Stimulated activated CD4-positive, alpha-beta T cell treated with anti-CD3 and anti-CD28 coated beads, Interleukin-1b, Interleukin-23, amount 100 ng/mL, for 4 hours (primary cell): ENCODE measurements at regions not wholly inside any gene's neighbourhood (a gene's known extent, or its start where the extent isn't known, plus 50 kb on each side); places are given as distances from the start of the nearest gene placed in this dataset.

Experiments
- DNase-seq, 2 donors: peaks; one replicate each; pipeline ENCODE4 v3.0.0-alpha.2; 2020; ENCODE audit warnings: low read depth in 2 of 2

DNA sequence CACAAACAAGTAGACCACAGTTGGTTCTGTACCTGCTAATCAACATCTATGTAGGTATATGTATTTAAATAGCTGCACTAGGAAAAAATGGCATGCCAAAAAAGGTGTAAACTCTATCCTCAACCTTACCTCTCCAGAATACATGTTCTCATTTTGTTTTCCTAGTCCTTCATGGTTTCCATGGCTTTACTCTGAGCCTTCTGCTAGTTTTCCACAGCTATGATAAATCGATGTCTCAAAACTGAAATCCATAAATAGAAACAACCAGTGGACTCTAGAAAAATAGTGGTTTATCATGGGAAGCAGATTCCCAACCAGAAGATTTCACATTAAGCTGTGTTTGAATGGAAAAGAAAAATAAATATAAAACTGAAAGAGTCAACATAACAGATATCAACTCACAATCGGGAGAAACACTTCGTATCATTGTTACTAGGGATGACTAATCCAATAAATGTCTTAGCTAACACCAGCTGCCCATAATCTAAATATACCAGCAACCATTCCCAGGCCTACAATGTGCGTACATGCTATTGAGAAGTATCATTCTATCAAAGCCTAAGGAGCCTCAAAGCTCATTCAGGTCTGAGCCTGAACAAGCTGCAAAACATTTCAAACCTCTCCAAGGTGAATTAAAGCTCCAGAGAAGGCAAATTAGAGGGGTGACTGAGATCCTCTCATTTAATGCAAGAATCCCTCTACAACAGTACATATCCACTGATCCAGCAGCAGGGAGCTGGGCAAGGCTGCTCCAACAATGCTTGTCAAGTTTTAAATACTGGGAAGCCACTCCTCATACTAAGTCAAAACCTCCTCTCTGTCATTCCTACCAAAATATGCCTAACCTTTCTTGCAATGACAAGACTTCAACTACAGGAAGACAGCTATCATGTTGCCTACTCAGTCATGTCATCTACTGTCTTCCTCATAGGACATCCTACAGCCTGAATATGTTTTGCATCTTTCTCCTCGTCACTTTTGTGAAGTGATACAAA lies 90.2 kb downstream of the KCTD12 start:
- DNase-seq = no peak

DNA sequence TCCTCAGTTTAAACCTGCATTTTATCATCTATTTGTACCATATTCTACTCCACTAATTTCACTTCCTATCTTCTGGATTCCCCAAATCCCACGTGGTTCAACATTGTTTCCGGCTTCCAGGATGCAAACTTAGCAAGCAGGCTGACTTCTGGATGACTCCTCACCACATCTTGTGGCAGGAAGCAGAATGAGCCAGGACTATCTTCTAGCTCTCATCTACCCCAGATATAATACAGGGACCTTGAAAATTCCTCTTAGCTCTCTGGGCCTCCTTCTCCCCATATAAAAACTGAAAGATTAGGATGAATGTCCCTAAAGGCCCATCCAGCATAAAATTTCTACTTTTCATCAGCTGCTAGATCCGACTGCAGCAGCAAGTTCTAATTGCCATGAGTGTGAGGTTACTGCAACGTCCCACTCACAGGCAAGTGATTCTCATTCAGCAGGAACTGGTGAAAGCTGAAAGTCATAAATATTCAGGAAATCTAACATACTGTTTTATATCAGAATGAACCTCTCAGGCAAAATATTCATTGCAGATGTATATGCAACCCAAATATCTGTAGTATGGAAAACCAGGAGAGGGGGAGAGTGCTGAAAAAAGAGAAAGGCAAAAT lies 93.4 kb downstream of the KCTD12 start:
- DNase-seq = no peak

DNA sequence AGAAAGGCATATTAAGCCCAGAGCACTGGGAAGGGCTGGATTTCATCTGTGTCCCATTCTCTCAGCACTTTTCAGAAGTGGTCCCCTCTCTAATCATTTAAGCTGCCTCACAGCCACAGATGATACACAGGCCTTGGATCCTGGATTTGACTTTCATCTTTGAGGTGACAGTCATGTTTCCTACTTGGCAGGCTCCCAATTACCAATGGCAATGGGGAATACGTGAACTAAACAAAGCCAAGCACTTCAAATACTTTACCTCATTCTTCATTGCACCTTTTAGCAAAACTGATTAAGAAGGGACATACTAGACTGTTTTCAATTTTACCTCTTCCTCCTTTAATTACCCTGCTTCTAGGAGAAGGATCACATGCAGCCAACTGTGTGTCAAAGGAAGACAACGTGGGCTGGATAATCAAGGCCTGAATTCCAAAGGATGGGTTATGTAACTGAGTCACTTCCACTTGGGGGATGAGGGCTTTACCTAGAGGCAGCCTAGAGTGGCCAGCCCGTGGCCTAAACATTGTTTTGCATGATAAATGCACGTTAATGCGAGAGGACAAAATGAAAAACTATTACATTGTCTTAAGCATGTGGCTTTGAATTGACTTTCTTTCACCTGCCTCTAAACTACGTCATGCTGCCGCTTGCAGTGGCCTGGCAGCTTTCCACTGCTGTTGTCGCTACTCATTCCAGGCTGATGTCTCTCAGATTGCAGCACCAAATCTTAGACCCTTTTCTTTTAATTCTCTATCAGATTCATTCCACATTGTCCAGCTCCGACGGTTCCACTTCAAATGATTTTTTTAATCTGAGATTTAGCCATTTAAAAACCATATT lies 95.0 kb downstream of the KCTD12 start:
- no peak for DNase-seq

DNA sequence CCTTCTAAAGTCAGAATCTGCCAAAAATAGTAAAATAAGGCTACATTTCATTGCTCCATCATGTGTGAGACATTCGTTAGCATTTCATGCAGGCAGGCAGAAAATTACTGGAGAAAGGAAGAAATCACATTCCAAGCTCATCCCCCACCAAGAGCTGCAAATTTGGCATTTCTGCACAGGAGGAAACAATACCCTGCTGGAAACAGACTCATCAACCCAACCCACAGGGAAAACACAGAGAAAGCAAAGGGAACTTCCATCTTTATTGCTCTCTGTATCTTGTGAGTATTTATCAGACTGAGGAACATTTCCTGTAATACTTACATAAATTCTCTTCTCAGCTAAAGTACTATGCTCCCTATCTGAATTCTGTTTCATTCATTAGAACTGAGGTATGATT lies 95.7 kb downstream of the KCTD12 start:
- DNase-seq = no peak

DNA sequence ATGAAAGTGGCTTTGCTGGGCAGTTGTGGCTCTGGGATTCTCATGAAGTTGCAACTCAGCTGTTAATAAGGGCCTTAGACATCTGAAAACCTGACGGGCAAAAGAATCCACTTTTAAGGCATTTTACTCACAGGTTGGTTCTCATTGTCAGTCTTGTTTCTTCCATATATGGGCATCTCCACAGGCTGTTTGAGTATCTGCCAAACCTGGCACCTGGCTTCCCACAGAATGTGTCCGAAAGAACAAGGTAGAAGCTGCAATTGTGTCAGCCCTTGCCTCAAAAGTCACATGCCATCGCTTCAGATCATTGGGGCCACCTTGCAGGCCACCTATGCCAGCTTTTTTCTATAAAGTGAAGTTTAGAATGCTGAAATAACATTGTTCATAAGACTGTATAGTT lies 102.4 kb downstream of the KCTD12 start:
- no peak for DNase-seq

DNA sequence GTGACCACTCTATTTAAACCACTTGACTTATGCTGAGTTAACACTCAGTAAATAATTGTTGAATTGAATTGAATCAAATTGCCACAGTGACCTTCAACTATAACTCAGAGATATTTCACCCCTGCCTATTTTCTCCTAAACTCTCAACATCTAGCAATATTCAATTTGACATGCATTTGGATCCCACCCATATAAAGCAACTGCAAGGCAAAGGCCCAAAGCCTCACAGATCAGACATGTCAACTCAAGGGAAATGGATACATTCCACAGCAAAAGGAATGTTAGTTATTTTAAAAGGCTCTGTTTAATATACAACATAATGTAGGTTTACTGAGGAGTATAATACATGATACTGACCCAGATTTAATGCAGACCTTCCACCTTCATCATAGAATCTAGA lies 107.4 kb downstream of the KCTD12 start:
- DNase-seq = no peak

DNA sequence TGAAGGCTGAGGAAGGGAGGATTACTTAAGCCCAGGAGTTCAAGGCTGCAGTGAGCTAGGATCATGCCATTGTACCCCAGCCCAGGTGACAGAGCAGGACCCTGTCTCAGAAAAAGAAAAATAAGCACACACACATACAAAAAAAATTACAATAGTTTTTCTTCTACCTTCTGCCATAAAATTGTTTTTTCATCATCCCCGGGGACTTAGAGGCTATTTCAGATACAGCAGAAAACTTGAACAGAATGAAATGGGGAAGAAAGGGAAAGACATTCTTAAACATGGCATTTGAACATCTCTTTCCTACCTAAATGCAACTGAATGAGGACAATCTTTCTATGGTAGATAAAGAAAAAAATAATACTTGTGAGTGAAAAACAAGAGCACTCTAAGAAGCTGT lies 109.1 kb downstream of the KCTD12 start:
- DNase-seq = no peak

DNA sequence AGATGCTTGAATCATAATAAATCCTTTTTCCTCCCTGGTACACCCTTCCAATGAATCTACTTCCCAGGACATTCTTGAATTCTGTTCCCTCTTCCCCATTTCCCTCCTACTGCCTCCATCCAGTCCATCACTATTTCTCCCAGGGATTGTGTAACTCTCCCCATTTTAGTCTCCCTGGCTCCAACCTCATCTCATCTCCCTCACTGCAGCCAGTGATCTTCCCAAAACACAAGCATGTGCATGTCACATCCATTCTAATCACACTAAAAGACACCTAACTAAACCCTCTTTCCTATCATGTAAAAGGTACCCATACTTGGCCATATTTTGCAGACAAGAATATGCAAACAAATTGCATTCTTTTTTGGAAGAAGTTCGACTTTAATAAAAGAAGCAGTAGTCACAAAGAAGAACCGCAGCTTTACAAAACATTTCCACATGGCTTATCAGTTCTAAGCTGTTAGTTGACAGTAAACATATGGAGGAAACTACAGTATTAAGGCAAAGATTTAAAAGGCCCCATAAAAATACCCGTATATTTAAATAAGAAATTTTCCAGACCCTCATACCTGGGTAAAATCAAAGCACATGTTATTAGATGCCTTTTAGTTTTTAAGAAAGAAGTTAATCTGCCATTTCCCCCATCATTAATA lies 111.0 kb downstream of the KCTD12 start:
- no peak for DNase-seq

DNA sequence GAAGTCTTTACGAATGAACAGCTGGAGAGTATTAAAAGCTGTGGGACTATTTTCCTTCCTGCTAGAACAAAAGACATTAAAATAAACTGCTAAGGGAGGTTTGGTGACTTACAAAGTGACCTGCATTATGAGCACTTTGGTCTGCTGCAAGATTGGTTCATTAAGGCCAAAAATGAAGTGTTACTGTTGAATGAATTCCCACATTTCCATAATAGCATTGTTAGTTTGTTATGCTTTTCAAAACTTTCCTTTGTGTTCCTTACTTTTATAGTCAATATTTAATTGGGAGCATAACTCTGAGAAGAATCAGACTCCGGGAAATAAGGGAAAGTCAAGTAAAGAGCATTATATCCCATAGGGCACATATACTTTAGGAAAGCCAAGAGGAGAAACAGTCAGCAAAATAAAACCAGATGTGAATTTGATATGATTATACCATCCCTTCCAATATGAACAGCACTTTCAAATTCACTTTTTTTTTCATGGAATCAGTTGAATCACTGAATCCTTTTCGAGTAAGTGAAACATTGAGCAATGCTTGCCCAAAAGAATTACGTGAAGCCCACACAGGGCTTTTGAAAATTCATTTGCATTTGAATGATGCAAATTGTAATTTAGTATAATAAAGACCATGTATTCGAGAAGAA lies 112.6 kb downstream of the KCTD12 start:
- DNase-seq = no peak

DNA sequence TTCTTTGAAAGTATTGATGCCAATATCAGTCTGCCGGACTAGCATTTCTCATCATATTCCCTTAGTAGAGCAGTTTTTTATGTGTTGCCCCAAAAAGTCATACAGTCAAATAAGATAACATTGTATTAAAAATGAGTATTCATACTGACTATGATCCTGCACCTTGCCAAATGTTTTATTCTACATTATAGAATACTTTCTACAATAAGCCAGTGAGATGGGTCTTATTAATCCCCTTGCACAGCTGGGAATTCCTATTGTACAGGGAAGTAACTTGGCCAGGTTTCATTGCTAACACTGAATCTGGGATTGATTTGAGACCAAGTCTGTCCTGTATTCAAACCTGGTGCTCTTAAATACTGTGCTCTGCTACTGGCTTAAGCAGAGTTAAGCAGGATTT lies 114.0 kb downstream of the KCTD12 start:
- no peak for DNase-seq

DNA sequence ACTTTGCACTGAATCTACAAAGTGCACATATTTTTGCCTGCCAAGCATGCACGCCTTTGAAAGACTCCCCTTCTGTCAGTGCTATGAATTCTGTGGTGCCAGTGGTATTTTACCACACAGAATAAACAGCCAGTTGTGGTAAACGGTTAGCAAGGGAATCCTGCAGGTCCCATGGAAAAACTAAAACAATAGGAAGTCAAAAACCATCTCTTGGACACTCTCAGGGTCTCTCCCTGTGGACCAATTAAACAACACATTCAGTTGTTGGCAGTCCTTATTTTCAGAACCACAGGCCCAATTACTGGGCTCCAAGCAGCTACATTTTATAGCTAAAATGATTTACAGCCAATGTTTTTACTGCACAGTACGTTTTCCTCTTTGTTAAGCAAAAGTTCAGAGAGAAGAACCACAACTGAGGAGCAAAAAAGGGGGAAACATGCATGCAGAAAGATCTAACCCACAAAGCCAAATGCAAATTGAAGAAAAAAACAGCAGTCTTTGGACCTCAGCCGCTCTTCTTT lies 116.9 kb downstream of the KCTD12 start:
- no peak for DNase-seq

DNA sequence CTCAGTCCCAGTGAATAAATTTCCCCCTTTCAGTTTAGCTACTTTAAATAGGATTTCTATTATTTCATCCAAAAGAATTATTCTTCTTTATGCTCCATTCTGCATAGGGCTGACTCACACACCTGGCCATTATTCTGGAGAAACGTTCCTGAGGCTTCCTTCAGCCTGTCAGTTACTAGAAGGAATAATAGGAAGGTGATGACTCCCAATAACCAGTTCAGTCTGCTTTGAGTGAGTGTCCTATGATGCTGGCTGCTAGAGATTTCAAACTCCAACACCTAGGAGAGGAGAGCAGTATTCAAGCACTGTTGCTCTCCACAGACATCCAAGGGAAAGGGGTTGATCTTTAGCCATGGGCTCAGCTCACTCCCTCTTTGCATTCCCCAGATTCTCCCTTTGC lies 117.8 kb downstream of the KCTD12 start:
- no peak for DNase-seq

DNA sequence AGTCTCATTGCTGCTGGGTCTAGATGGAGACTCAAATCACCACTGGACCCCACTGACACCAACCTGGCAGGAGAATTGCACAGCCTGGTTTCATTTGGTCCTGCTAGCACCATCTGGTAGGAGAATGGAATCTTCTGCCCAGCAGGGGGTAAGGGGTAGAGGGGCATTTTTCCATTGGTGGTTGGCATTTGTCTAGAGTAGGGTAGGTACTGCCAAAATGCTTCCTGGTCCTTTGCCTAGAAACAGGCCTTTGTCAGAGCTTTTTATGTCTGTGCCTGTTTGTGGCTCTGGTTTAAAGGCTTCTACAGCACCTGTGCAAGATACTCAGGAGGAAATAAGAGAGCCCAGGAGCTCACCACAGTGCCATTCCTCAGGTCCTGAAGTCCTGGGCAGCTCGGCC lies 121.3 kb downstream of the KCTD12 start:
- no peak for DNase-seq

DNA sequence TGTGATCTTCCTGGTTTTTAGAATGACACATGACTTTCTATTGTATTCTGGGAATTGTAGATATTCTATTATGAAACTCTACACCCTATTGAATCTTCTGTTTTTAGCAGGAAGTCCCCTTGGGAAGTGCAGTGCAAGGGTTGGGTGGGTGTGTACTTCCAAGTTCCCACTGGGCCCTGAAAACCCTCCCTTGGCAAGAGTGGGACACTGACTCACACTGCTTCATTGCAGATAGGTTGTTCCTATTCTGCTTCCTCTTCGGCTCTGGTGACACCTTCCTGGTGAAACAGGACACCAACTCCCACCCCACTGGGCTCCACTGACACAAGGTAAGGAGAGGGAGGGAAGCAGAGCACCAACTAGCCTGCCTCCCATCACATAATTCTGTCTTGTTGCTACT lies 121.8 kb downstream of the KCTD12 start:
- no peak for DNase-seq

DNA sequence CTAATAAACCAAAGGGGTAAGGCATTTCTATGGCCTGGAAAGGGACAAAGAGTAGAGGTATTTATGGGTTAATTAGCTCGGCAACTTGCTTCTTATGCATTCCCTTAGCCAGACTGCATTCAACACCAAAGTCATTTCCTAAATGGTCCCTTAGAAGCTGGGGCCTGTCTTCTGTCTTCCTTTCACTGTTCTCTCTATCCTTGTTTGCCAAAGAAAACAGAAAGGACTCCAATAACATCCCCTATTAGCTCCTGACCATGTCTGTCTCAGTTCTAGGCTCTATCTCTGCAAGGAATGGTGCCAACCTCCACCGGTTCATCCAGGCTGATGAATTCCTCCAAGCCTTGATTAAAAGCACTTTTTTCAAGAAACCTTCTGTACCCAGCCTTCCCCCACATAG lies 123.5 kb downstream of the KCTD12 start:
- DNase-seq = no peak

DNA sequence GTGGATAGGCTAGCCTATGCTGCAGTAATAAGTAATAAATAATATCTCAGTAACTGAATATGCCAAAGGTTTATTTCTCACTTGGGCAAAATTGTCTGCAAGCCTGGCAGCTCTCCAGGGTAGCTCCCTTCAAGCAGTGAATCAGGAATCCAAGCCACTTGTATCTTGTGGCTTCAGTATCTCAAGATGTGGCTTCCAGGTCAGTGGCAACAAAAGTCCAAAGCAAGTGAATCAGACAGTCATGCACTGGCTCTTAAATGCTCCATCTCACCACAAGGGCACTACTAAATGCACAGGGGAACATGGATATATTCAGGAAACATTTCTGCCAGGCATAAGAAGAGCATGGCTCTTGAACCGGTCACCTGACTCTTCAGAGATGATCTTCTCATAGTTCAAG lies 126.3 kb downstream of the KCTD12 start:
- DNase-seq = no peak

DNA sequence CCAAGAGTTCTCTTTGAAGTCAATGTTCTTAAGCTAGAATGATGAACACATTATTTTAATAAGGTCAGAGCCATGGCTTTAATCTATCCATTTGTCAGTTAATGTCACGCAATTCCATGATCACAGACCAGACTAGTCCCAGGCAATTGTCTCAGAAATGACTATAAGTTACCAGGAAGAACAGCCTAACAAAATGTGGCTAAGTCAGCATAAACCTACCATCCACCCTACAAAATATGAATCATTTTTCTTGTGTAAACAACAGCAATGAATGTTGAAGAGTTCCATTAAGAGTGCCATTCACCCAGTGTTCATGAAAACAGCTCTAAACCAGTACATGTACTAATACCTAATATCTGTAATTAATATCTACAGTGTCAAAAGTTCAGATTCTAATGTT lies 127.5 kb downstream of the KCTD12 start:
- no peak for DNase-seq

DNA sequence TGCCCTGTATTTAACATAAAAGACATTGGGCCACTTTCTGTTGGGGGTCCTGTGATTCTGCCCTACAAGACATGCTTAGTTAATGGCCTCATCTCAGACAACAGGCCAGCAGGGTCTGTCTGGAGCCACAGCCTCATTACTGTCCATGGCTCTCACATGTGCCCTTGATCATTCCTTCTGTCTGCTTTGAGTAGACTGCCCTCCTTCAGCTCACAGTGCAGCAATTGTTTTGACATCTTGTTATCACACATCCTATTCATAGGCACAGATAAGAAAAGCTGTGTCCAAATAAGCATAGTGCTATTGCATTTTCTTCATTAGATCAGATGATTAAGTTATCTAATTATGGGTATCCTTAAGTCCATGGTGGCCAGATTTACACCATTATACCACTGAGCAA lies 127.9 kb downstream of the KCTD12 start:
- no peak for DNase-seq

DNA sequence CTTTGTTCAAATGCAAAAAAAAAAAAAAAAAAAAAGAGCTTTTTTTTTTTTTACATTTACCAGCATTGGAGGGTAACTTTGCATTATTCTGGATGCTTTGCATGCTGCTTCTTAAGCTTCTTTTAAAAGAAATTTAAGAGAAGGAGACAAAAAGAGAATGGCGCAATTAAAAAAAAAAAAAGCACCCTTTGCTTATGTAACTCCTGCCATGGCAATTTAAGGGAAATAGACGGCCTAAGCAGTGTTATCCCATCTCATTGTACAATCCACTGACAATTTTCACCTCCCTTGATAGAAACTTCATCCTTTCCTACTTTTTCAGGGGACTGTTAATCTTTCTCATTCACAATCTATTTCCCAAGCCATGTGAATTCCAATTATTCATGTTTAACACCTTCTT lies 129.8 kb downstream of the KCTD12 start:
- no peak for DNase-seq

DNA sequence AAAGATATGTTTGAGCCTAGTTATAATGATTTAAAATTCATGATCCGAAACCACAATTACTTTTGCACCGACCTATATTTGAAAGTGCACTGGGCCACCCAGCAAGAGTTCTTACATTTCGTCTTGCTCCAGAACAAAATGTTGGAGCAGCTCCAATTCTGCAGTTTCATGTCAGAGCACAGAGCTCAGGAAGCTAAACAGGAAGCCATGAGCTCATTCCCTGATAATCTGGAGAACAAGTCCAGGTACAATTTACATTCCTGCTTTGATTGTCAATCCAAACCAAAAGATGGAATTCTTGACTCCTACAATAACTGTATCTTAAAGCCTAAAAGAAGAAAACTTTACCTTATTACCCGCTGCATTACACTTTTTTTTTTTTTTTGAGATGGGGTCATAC lies 131.8 kb downstream of the KCTD12 start:
- DNase-seq = no peak

DNA sequence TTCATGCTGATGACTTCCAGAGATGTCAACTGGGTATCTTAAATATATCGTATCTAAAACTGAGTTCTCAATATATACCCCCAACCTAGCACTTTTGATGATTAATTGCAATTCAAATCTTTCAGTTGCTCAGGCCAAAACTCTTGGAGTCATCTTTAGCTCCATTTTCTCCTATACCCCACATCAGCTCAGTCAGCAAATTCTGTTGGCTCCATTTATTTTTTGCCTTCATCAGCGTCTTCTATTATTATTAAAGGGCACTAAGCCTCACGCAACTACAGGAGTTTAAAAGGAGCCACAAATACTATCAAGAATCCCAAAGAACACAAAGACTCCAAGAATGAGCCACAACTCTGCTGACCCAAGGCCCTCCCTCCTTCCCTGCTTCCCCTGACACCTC lies 134.9 kb downstream of the KCTD12 start:
- DNase-seq = no peak
